Body of pancreas (tissue), 4 donors: ENCODE measurements at regions not wholly inside any gene's neighbourhood (a gene's known extent, or its start where the extent isn't known, plus 50 kb on each side); places are given as distances from the start of the nearest gene placed in this dataset.

Experiments used
- POLR2A ChIP-seq, 3 donors: fragments of 450-650 bp; IDR thresholded peaks; one replicate each; pipeline ENCODE4 v1.6.1; 2016; ENCODE audit warnings: antibody characterized with exemption in 3 of 3, mild to moderate bottlenecking in 2 of 3
- TF ChIP-seq, protein P1 (sequence below), 7 experiments: fragments of 450-650 bp in 4 of 7; fragments of 200-600 bp in 3 of 7; sonication (generic) in 3 of 7; IDR thresholded peaks; one replicate each; pipeline ENCODE4 v1.5.1; 2016 to 2019; ENCODE audit warnings: antibody characterized with exemption in 7 of 7

DNA sequence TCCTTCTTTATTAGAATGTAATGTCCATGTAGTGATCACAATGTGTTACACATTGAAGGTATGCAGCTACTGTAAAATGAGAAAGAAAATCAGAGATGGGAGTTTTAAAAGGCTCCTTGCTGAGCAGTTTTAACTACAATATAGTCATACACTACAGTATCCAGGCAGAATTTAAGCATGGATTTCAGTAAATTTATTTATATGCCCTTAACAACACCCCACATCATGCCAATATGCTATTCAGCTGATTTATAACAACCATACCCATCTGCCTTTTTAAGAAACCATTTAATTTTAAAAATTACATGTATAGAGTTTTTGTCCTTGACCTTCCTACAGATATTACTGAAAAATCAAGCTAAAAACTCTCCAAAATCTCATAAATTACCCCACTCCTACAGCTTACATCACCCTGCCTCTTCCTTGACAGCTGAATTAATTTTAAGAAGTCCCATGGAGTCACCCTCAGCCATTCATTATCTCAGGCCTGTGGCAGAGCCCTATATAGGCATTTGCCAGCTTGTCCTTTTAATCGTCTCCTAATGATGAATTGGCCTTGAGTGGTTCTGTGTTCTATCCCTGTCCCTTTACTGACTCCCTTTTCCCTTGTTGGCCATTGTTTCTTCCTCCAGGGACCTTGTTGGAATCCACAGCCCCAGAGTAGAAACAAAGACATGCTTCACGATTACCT lies 797.6 kb upstream of the ARRDC4 start:
- TF ChIP-seq, protein P1, sequence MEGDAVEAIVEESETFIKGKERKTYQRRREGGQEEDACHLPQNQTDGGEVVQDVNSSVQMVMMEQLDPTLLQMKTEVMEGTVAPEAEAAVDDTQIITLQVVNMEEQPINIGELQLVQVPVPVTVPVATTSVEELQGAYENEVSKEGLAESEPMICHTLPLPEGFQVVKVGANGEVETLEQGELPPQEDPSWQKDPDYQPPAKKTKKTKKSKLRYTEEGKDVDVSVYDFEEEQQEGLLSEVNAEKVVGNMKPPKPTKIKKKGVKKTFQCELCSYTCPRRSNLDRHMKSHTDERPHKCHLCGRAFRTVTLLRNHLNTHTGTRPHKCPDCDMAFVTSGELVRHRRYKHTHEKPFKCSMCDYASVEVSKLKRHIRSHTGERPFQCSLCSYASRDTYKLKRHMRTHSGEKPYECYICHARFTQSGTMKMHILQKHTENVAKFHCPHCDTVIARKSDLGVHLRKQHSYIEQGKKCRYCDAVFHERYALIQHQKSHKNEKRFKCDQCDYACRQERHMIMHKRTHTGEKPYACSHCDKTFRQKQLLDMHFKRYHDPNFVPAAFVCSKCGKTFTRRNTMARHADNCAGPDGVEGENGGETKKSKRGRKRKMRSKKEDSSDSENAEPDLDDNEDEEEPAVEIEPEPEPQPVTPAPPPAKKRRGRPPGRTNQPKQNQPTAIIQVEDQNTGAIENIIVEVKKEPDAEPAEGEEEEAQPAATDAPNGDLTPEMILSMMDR (IDR thresholded peaks at IDR 0.05), result no peak
- no peak for TF ChIP-seq POLR2A (IDR thresholded peaks at IDR 0.05)
